PC-9 (cell line): ENCODE measurements at regions not wholly inside any gene's neighbourhood (a gene's known extent, or its start where the extent isn't known, plus 50 kb on each side); places are given as distances from the start of the nearest gene placed in this dataset.

ENCODE experiments used
- EZH2 ChIP-seq: fragments of 200-600 bp; sonication (generic); IDR thresholded peaks from 2 replicates; pipeline ENCODE4 v1.8.0; 2017; ENCODE audit warnings: antibody characterized with exemption, low read depth
- TF ChIP-seq, protein P1 (sequence below): fragments of 200-600 bp; sonication (generic); conservative IDR thresholded peaks from 2 replicates; pipeline ENCODE4 v1.6.1; 2017; ENCODE audit warnings: mixed run types, antibody characterized with exemption, mild to moderate bottlenecking, moderate library complexity

DNA sequence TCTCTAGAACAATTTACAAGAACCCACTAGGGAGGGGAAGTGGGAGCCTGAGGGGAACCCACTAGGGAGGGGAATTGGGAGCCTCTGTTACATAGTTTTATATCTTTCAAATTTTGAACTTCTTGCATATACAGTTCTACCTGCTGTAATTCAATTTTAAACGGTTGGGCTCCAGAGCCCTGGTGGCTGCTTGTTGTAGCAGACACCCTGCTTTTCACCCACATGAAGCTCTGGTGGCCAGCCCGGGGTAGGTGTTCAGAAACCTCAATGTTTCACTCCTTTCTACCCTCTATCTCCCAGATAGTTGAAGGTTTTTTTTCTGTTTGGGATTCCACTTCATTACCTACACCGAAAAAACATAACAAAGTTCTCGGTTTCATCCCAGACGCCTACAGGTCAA, 124.4 kb downstream of the TMEM174 start:
- TF ChIP-seq, protein P1, sequence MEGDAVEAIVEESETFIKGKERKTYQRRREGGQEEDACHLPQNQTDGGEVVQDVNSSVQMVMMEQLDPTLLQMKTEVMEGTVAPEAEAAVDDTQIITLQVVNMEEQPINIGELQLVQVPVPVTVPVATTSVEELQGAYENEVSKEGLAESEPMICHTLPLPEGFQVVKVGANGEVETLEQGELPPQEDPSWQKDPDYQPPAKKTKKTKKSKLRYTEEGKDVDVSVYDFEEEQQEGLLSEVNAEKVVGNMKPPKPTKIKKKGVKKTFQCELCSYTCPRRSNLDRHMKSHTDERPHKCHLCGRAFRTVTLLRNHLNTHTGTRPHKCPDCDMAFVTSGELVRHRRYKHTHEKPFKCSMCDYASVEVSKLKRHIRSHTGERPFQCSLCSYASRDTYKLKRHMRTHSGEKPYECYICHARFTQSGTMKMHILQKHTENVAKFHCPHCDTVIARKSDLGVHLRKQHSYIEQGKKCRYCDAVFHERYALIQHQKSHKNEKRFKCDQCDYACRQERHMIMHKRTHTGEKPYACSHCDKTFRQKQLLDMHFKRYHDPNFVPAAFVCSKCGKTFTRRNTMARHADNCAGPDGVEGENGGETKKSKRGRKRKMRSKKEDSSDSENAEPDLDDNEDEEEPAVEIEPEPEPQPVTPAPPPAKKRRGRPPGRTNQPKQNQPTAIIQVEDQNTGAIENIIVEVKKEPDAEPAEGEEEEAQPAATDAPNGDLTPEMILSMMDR = no peak
- TF ChIP-seq EZH2 = no peak
